HUES48 (cell line): ENCODE measurements at regions not wholly inside any gene's neighbourhood (a gene's known extent, or its start where the extent isn't known, plus 50 kb on each side); places are given as distances from the start of the nearest gene placed in this dataset.
A peak's percentile ranks its signal among the peaks of the same experiment; 100 is the strongest.
"Not testable (repeated sequence)": the region's sequence is repeated elsewhere in the genome, so short reads cannot be mapped to it uniquely, and the experiment has no call there.

ENCODE experiments used
- H3K27ac ChIP-seq: one replicate; pipeline ENCODE4 v1.7.0; 2013; ENCODE audit warnings: low read depth, low read length, inconsistent platforms
- H3K27me3 ChIP-seq: 2 replicates; pipeline ENCODE4 v1.6.1; 2013; ENCODE audit warnings: mild to moderate bottlenecking, low read length; ENCODE audit not compliant: control insufficient read depth, insufficient read depth
- H3K36me3 ChIP-seq: 2 replicates; pipeline ENCODE4 v1.6.1; 2013; ENCODE audit warnings: low read length; ENCODE audit not compliant: control insufficient read depth, insufficient read depth
- H3K4me1 ChIP-seq: 2 replicates; pipeline ENCODE4 v1.6.1; 2013; ENCODE audit warnings: mild to moderate bottlenecking, low read length; ENCODE audit not compliant: control insufficient read depth, insufficient read depth
- H3K4me3 ChIP-seq: 2 replicates; pipeline ENCODE4 v1.5.1; 2013; ENCODE audit warnings: mild to moderate bottlenecking, low read depth, low read length
- H3K9ac ChIP-seq: 2 replicates; pipeline ENCODE4 v1.6.1; 2013; ENCODE audit warnings: mild to moderate bottlenecking, low read depth, low read length, moderate library complexity
- H3K9me3 ChIP-seq: 2 replicates; pipeline ENCODE4 v1.6.1; 2013; ENCODE audit warnings: low read length; ENCODE audit not compliant: control insufficient read depth, insufficient read depth

DNA sequence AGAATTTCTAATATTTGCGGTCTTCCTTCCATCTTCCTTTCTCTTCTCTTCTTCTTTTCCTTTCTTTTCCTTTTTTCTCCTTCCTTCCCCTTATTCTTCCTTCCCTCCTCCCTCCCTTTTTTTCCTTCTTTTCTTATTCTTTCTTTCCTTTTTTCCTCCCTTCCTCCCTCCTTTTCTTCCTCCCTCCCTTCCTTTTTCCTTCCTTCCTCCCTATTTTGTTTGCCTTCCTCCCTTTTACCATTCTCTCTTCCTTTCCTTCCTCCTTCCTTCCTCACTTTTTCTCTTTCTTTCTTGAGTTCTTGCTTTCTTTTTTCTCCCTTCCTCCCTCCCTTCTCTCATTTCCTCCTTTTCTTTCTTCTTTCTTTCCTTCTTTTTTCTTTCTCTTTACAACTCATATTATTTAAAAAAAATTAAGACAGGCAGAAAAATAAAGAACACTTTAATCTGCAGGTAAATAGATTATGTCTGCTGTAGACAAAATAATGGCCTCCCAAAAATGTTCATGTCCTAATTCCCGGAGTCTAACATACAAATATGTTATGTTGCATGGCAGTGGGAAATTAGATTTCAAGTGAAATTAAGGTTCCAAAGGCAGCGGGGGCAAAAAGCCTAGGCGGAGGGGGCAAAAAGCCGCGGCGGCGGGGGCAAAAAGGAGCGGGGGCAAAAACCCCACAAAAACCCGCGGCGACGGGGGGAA, 152.4 kb downstream of the ANKRD30BL start:
- H3K27me3 ChIP-seq: peaks cover 28% of the 10 kb centered on the region
- no peaks in the 10 kb centered on the region for H3K9me3 ChIP-seq
- H3K4me1 ChIP-seq: no peaks in the 10 kb centered on the region
- no peak overlapping the region for H3K27ac ChIP-seq
- no peak overlapping the region for H3K9ac ChIP-seq
- no peaks in the 10 kb centered on the region for H3K36me3 ChIP-seq
- H3K4me3 ChIP-seq: peak overlapping the region; percentile 57

DNA sequence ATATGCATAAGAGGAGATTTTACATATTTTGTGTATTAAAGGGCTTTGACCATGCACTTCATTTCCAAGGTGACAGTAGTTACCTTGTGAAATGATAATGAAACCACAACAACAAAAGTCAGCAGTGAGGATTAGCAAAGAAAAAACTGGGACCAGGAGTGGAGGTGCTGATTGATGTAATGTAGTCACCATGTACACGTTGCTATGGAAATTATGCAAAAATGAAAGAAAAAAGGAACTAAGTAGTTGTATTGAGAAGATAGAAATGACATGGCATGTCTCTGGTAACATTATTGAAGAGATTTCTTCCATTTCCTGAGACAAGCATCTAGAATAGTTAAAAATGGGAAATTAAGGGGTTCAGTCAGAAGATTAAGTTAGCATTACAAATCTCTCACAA, 171.0 kb downstream of the ANKRD30BL start:
- H3K27me3 ChIP-seq, H3K9me3 ChIP-seq, H3K4me3 ChIP-seq, H3K36me3 ChIP-seq, H3K27ac ChIP-seq, H3K4me1 ChIP-seq, H3K9ac ChIP-seq: not testable (repeated sequence)

GRCh38 chr2:131966671-131967070, 195.1 kb downstream of the ANKRD30BL start:
- H3K9me3 ChIP-seq, H3K27ac ChIP-seq, H3K4me3 ChIP-seq, H3K9ac ChIP-seq, H3K27me3 ChIP-seq, H3K36me3 ChIP-seq, H3K4me1 ChIP-seq: not testable (repeated sequence)

- no peaks in the 10 kb centered on the region for H3K36me3 ChIP-seq
- H3K27me3 ChIP-seq: no peaks in the 10 kb centered on the region
- no peak overlapping the region for H3K4me3 ChIP-seq
- H3K4me1 ChIP-seq: no peaks in the 10 kb centered on the region
- no peak overlapping the region for H3K27ac ChIP-seq
- H3K9me3 ChIP-seq: no peaks in the 10 kb centered on the region; the same call in 1 of the 2 replicates
- no peak overlapping the region for H3K9ac ChIP-seq
Observed at GRCh38 chr2:131966256-131966655, 195.5 kb downstream of the ANKRD30BL start.

DNA sequence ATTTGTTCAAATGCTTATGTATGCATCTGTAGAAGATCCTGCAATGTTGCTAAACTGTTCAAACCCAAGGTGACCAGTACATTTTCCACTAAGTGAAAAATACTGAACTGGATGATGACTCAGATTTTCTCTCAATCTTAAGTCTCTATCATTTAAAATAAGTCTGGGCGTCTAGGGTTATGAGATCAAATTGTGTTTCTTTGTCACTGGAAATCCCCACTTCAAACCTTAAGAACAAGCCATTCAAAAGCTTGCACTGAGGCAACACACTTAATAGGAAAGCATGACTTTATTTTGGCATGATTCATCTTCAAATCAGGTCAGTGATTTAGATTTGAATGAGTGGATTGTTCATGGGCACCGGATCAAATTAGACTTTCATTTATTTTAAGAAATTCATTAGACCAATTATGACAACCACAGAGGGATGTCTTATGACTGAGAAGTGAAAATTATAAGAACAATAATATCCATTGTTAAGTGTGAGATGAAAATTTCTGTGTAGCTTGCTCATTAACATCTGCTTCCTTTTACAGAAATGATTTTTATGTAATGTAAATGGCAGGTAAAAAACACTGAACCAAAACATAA, 203.6 kb downstream of the ANKRD30BL start:
- not testable (repeated sequence) for H3K4me1 ChIP-seq, H3K9ac ChIP-seq, H3K27me3 ChIP-seq, H3K9me3 ChIP-seq, H3K4me3 ChIP-seq, H3K27ac ChIP-seq, H3K36me3 ChIP-seq

- H3K9ac ChIP-seq, H3K36me3 ChIP-seq, H3K27ac ChIP-seq, H3K4me1 ChIP-seq, H3K4me3 ChIP-seq, H3K9me3 ChIP-seq, H3K27me3 ChIP-seq: not testable (repeated sequence)
Observed at GRCh38 chr2:131948641-131949040, 213.1 kb downstream of the ANKRD30BL start.

DNA sequence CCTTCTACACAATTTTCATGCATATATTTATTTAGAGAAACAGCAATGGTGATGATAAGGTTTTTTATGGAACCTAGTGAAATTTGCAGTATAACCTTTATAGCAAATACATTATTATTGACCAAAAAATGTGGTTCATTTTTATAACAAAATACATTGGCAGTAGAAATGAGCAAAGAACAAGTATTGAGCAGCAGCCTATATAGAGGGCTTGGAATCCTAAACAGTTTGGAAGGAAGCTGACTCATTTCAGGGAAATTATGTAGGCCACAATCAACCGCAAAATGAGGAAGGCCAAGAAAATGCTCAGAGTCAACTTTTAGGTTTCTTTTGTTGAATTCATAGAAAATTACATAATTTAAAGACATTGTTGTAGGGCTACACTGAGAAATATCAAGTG, 238.5 kb downstream of the ANKRD30BL start:
- H3K9ac ChIP-seq, H3K27ac ChIP-seq, H3K4me1 ChIP-seq, H3K36me3 ChIP-seq, H3K9me3 ChIP-seq, H3K27me3 ChIP-seq, H3K4me3 ChIP-seq: not testable (repeated sequence)

DNA sequence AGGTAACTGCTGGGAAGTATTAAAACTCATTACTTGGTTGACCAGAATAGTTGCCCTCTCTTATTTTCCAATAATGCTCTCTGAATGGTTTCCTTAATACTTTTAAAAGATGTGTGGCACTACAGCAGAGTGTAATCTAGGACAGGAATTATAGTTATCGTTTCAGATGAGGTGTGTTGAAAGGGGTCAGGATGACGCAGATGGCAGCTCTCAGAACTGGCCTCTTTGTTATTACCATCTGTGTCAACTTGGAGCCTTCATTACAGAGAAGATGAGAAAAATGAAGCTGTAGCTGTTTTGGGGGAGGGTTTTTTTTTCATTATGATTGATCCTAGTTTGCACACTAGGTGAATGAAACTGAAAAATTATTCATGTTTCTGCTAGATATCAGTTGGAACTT, 238.9 kb downstream of the ANKRD30BL start:
- H3K9ac ChIP-seq, H3K27me3 ChIP-seq, H3K36me3 ChIP-seq, H3K4me1 ChIP-seq, H3K9me3 ChIP-seq, H3K27ac ChIP-seq, H3K4me3 ChIP-seq: not testable (repeated sequence)
